ENCODE measurements at regions not wholly inside any gene's neighbourhood (a gene's known extent, or its start where the extent isn't known, plus 50 kb on each side); places are given as distances from the start of the nearest gene placed in this dataset.

- Histone ChIP-seq H3K27ac (peak overlapping the region; percentile 1; the same call in 1 of the 2 replicates), H3K4me2 (ENCODE audit: unreplicated experiment) (peak overlapping the region; percentile 54), H3K4me3 (no peak overlapping the region), H3K9me2 (ENCODE audit: insufficient read depth) (no peaks in the 10 kb centered on the region), H3K9ac (no peak overlapping the region), H3F3A (ENCODE audit: insufficient read depth) (peaks cover 28% of the 10 kb centered on the region), H3K79me2 (ENCODE audit: insufficient read depth) (no peaks in the 10 kb centered on the region), H3K27me3 (replicated peaks; ENCODE audit: insufficient read depth) (no peaks in the 10 kb centered on the region), H2AFZ (no peak overlapping the region), H3K4me1 (ENCODE audit: insufficient read depth) (peaks cover 40% of the 10 kb centered on the region), H3K9me3 (ENCODE audit: low read depth) (no peaks in the 10 kb centered on the region), H4K20me1 (ENCODE audit: insufficient read depth) (no peaks in the 10 kb centered on the region), H3K36me3 (ENCODE audit: low read depth) (no peaks in the 10 kb centered on the region; the same call in 1 of the 2 replicates)
- TF ChIP-seq EZH2phosphoT487 (IDR thresholded peaks at IDR 0.05; ENCODE audit: insufficient read depth, low read depth) (no peak), EZH2 (IDR thresholded peaks at IDR 0.05; ENCODE audit: insufficient read depth, poor library complexity, severe bottlenecking) (no peak)
- WGBS, 2 experiments (ENCODE audit: low coverage in 1 of 2, low lambda C conversion rate in 2 of 2, missing lambda C conversion rate in 2 of 2) = 70 to 74% methylated on average over 2 of the region's 2 CpGs
- in situ Hi-C loops (cut with MboI) = no loop called here
- peak; percentile 82 for DNase-seq
These were observed 127.0 kb upstream of the VLDLR start for GRCh38 chr9:2494562-2494961.

GRCh38 chr9:2495221-2496005 is 126.2 kb upstream of the VLDLR start:
- H3F3A ChIP-seq (ENCODE audit: insufficient read depth) = peaks cover 28% of the 10 kb centered on the region
- H3K27ac ChIP-seq = no peak overlapping the region
- H2AFZ ChIP-seq = no peak overlapping the region
- H3K79me2 ChIP-seq (ENCODE audit: insufficient read depth) = no peaks in the 10 kb centered on the region
- no peak for DNase-seq
- H3K27me3 ChIP-seq (replicated peaks; ENCODE audit: insufficient read depth) = no peaks in the 10 kb centered on the region
- WGBS, 2 experiments (ENCODE audit: low coverage in 1 of 2, low lambda C conversion rate in 2 of 2, missing lambda C conversion rate in 2 of 2) = 65 to 73% methylated on average over 3 of the region's 3 CpGs
- TF ChIP-seq EZH2 (IDR thresholded peaks at IDR 0.05; ENCODE audit: insufficient read depth, poor library complexity, severe bottlenecking) (no peak), EZH2phosphoT487 (IDR thresholded peaks at IDR 0.05; ENCODE audit: insufficient read depth, low read depth) (no peak)
- no peaks in the 10 kb centered on the region for H4K20me1 ChIP-seq (ENCODE audit: insufficient read depth)
- H3K4me1 ChIP-seq (ENCODE audit: insufficient read depth) = peaks cover 32% of the 10 kb centered on the region
- no peak overlapping the region for H3K4me3 ChIP-seq
- no peaks in the 10 kb centered on the region for H3K9me3 ChIP-seq (ENCODE audit: low read depth)
- H3K9ac ChIP-seq = no peak overlapping the region
- in situ Hi-C loops (cut with MboI) = no loop called here
- no peak overlapping the region for H3K4me2 ChIP-seq (ENCODE audit: unreplicated experiment)
- H3K36me3 ChIP-seq (ENCODE audit: low read depth) = no peaks in the 10 kb centered on the region; the same call in 1 of the 2 replicates
- no peaks in the 10 kb centered on the region for H3K9me2 ChIP-seq (ENCODE audit: insufficient read depth)

GRCh38 chr9:2496169-2496568 is 125.4 kb upstream of the VLDLR start:
- H3F3A ChIP-seq (ENCODE audit: insufficient read depth) = peaks cover 28% of the 10 kb centered on the region
- TF ChIP-seq EZH2 (IDR thresholded peaks at IDR 0.05; ENCODE audit: insufficient read depth, poor library complexity, severe bottlenecking) = no peak
- TF ChIP-seq EZH2phosphoT487 (IDR thresholded peaks at IDR 0.05; ENCODE audit: insufficient read depth, low read depth) = no peak
- WGBS, 2 experiments (ENCODE audit: low coverage in 1 of 2, low lambda C conversion rate in 2 of 2, missing lambda C conversion rate in 2 of 2) = 80 to 91% methylated on average over 5 of the region's 5 CpGs
- no peak for DNase-seq
- H3K9ac ChIP-seq = no peak overlapping the region
- H3K79me2 ChIP-seq (ENCODE audit: insufficient read depth) = no peaks in the 10 kb centered on the region
- H3K4me1 ChIP-seq (ENCODE audit: insufficient read depth) = peaks cover 30% of the 10 kb centered on the region
- H2AFZ ChIP-seq = no peak overlapping the region
- no peaks in the 10 kb centered on the region for H3K9me3 ChIP-seq (ENCODE audit: low read depth)
- H4K20me1 ChIP-seq (ENCODE audit: insufficient read depth) = no peaks in the 10 kb centered on the region
- H3K27ac ChIP-seq = no peak overlapping the region
- H3K9me2 ChIP-seq (ENCODE audit: insufficient read depth) = no peaks in the 10 kb centered on the region
- no peak overlapping the region for H3K4me3 ChIP-seq
- no peaks in the 10 kb centered on the region; the same call in 1 of the 2 replicates for H3K36me3 ChIP-seq (ENCODE audit: low read depth)
- no peak overlapping the region for H3K4me2 ChIP-seq (ENCODE audit: unreplicated experiment)
- in situ Hi-C loops (cut with MboI) = no loop called here
- no peaks in the 10 kb centered on the region for H3K27me3 ChIP-seq (replicated peaks; ENCODE audit: insufficient read depth)

GRCh38 chr9:2496934-2497333 is 124.7 kb upstream of the VLDLR start:
- Histone ChIP-seq H3K27me3 (replicated peaks; ENCODE audit: insufficient read depth) (no peaks in the 10 kb centered on the region), H2AFZ (no peak overlapping the region), H3F3A (ENCODE audit: insufficient read depth) (peaks cover 28% of the 10 kb centered on the region), H3K9ac (no peak overlapping the region), H3K36me3 (ENCODE audit: low read depth) (no peaks in the 10 kb centered on the region; the same call in 1 of the 2 replicates), H3K4me1 (ENCODE audit: insufficient read depth) (peaks cover 30% of the 10 kb centered on the region), H3K4me2 (ENCODE audit: unreplicated experiment) (no peak overlapping the region), H3K9me3 (ENCODE audit: low read depth) (no peaks in the 10 kb centered on the region), H3K4me3 (no peak overlapping the region), H3K79me2 (ENCODE audit: insufficient read depth) (no peaks in the 10 kb centered on the region), H4K20me1 (ENCODE audit: insufficient read depth) (no peaks in the 10 kb centered on the region), H3K9me2 (ENCODE audit: insufficient read depth) (no peaks in the 10 kb centered on the region), H3K27ac (no peak overlapping the region)
- peak; percentile 17 for DNase-seq
- TF ChIP-seq EZH2 (IDR thresholded peaks at IDR 0.05; ENCODE audit: insufficient read depth, poor library complexity, severe bottlenecking) (no peak), EZH2phosphoT487 (IDR thresholded peaks at IDR 0.05; ENCODE audit: insufficient read depth, low read depth) (no peak)
- in situ Hi-C loops (cut with MboI) = no loop called here

All from GM23248 (cell line).